Kasumi-1 (cell line): ENCODE measurements at regions not wholly inside any gene's neighbourhood (a gene's known extent, or its start where the extent isn't known, plus 50 kb on each side); places are given as distances from the start of the nearest gene placed in this dataset.
"Not testable (repeated sequence)": the region's sequence is repeated elsewhere in the genome, so short reads cannot be mapped to it uniquely, and the experiment has no call there.

Experiments used
- DNase-seq, 2 experiments: peaks; one replicate each; lab custom pipeline; 2025; lab: John Stamatoyannopoulos, UW

GRCh38 chr5:152107220-152107619 lies 182.6 kb upstream of the GLRA1 start:
- DNase-seq: no peak

- DNase-seq: no peak
These were observed 181.9 kb upstream of the GLRA1 start for GRCh38 chr5:152106571-152106970.

GRCh38 chr5:152105085-152105484 lies 180.4 kb upstream of the GLRA1 start:
- no peak for DNase-seq

GRCh38 chr5:152104211-152104610 lies 179.6 kb upstream of the GLRA1 start:
- no peak for DNase-seq

- DNase-seq: not testable (repeated sequence)
These were observed 178.3 kb upstream of the GLRA1 start for GRCh38 chr5:152102908-152103307.

GRCh38 chr5:152102057-152102456 lies 177.4 kb upstream of the GLRA1 start:
- DNase-seq: no peak

- no peak for DNase-seq
These were observed 175.8 kb upstream of the GLRA1 start for GRCh38 chr5:152100462-152100861.

GRCh38 chr5:152097128-152097527 lies 172.5 kb upstream of the GLRA1 start:
- DNase-seq: no peak

- no peak for DNase-seq
These were observed 170.1 kb upstream of the GLRA1 start for GRCh38 chr5:152094716-152095115.

GRCh38 chr5:152094060-152094459 lies 169.4 kb upstream of the GLRA1 start:
- DNase-seq: no peak

- DNase-seq: no peak
These were observed 167.9 kb upstream of the GLRA1 start for GRCh38 chr5:152092580-152092979.

- no peak for DNase-seq
These were observed 165.0 kb upstream of the GLRA1 start for GRCh38 chr5:152089644-152090043.

- DNase-seq: no peak
These were observed 162.0 kb upstream of the GLRA1 start for GRCh38 chr5:152086668-152087067.

- no peak for DNase-seq
These were observed 159.8 kb upstream of the GLRA1 start for GRCh38 chr5:152084476-152084875.

GRCh38 chr5:152083231-152083630 lies 158.6 kb upstream of the GLRA1 start:
- DNase-seq: no peak

GRCh38 chr5:152072091-152072490 lies 147.4 kb upstream of the GLRA1 start:
- DNase-seq: no peak

GRCh38 chr5:152070591-152070990 lies 145.9 kb upstream of the GLRA1 start:
- no peak for DNase-seq

GRCh38 chr5:152066784-152067183 lies 142.1 kb upstream of the GLRA1 start:
- no peak for DNase-seq

GRCh38 chr5:152063004-152063403 lies 138.4 kb upstream of the GLRA1 start:
- DNase-seq: no peak

GRCh38 chr5:152061095-152061494 lies 136.4 kb upstream of the GLRA1 start:
- no peak for DNase-seq

GRCh38 chr5:152058267-152058666 lies 133.6 kb upstream of the GLRA1 start:
- no peak for DNase-seq

- DNase-seq: no peak
These were observed 132.3 kb upstream of the GLRA1 start for GRCh38 chr5:152056931-152057330.

GRCh38 chr5:152052470-152052869 lies 127.8 kb upstream of the GLRA1 start:
- DNase-seq: no peak

GRCh38 chr5:152051499-152052454 lies 127.1 kb upstream of the GLRA1 start:
- no peak for DNase-seq
